ENCODE measurements at regions not wholly inside any gene's neighbourhood (a gene's known extent, or its start where the extent isn't known, plus 50 kb on each side); places are given as distances from the start of the nearest gene placed in this dataset.
"Not testable (repeated sequence)": the region's sequence is repeated elsewhere in the genome, so short reads cannot be mapped to it uniquely, and the experiment has no call there.

- DNase-seq, result not testable (repeated sequence)
Observed at GRCh38 chr5:112026879-112027278, 269.9 kb upstream of the NREP start.

DNA sequence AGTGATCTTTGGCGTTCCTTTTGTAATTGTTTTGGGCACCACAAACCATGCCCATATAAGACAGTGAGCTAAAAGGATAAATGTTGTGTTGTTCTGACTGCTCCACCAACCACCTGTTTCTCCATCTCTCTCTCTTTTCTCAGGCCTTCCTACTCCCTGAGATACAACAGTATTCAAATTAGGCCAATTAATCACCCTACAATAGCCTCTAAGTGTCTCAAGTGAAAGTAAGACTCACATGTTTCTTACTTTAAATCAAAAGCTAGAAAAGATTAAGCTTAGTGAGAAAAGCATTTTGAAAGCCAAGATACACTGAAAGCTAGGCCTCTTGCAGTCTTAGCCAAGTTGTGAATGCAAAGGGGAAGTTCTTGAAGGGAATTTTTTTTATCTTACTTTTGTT, 268.8 kb upstream of the NREP start:
- no peak for DNase-seq

DNA sequence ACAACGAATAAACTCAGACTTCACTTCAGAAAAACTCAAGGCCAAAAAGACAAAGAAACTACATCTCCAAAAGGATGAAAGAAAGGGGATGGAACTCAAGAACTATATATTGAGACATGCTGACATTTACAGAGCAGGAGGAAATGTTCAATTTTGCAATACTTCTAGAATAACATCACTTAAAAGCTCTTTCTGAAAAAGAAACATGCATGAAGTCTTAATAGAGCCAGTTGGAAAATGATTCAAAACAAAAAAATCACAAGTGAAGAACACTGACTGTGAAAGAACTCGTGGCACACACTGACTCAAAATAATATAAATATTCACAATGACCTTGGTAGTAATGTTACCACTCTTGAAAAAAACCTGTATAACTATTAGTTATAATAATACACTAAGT, 267.8 kb upstream of the NREP start:
- DNase-seq, result no peak

GRCh38 chr5:112024221-112024620, 267.2 kb upstream of the NREP start:
- DNase-seq, result no peak

GRCh38 chr5:112023766-112024165, 266.8 kb upstream of the NREP start:
- no peak for DNase-seq

- no peak for DNase-seq
Observed at GRCh38 chr5:112018846-112019245, 261.9 kb upstream of the NREP start.

DNA sequence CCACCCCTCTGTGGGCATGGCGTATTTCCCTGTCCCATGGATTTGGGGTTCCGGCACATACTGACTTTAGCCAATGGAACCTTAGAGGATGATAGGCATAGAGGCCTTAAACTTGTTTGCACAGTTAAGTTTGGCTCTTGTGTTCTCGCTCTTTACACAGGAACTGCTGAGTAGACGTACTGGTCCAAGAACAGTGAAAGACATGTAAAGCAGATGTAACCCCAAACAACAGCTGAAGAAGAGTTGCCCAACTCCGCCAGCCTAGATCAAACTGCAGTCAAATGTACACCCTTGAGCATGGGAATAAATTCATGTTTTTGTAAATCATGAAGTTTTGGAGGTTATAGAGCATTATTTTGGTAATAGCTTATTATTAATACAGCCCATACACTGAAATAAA, 260.0 kb upstream of the NREP start:
- DNase-seq, result no peak

- DNase-seq, result no peak
Observed at GRCh38 chr5:112014783-112015395, 257.9 kb upstream of the NREP start.

- no peak for DNase-seq
Observed at GRCh38 chr5:112013660-112014059, 256.7 kb upstream of the NREP start.

- peak in 1 of 51 donors; percentile 2 for DNase-seq
Observed at GRCh38 chr5:112012104-112012503, 255.1 kb upstream of the NREP start.

- DNase-seq, result no peak
Observed at GRCh38 chr5:112010475-112010874, 253.5 kb upstream of the NREP start.

GRCh38 chr5:112006721-112007120, 249.7 kb upstream of the NREP start:
- no peak for DNase-seq

GRCh38 chr5:112005623-112005930, 248.6 kb upstream of the NREP start:
- no peak for DNase-seq

GRCh38 chr5:112004867-112005622, 248.1 kb upstream of the NREP start:
- DNase-seq, result no peak

DNA sequence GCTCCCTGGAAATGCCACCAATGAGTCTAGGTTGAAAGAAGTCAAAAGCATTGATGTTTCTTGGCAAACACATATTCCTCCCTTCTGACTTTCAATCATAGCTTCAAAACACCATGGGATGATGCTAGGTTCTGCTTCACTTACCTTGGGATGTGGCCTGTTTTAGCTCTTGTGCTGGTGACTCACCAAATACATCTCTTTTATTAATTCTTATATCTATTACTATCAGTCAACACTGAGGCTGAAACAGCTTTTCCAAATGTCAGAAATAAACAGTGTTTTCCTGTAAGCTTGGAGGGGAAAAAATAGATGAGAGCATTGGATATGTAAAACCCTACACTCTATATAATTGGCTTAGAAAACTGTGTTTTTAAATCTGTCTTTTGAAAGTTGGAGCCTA, 245.4 kb upstream of the NREP start:
- no peak for DNase-seq

GRCh38 chr5:111999286-111999685, 242.3 kb upstream of the NREP start:
- no peak for DNase-seq

- no peak for DNase-seq
Observed at GRCh38 chr5:111998871-111999270, 241.9 kb upstream of the NREP start.

- DNase-seq, result no peak
Observed at GRCh38 chr5:111997711-111998110, 240.7 kb upstream of the NREP start.

DNA sequence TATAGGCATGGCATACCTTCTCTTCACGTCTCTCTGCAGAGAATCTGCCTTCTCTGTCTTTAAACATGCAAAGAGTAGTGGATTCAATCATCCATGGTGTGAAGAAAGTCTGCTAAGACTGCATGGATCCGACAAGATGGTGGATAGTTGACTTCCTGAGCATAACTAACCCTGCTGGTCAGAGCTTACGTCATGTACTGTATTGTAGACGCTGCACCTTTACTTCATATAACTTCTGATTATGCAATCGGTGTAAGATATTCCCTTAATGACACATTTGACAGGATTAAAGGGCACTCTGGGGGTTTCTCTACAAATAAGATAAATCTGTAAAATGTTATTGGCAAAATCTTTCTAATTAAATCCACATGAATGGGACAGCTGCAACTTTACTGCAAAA, 240.3 kb upstream of the NREP start:
- no peak for DNase-seq

GRCh38 chr5:111996574-111996973, 239.6 kb upstream of the NREP start:
- no peak for DNase-seq

DNA sequence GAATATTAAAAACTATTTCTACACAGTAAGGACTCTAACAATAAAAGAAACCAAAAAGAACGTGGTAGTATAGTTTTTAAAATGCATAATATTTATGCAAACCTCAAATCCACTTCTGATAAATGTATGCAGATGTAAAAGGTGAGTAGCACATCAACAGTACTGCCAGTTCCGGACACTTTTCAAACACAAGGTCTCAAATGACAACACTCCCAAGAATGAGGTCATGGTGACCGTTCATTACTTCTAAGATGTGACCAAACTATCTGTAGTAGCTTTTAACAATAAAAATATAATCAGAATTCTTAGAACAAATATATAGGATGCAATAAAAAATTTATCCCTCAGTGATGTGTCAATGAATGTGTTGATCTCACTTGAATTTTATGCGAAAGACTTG, 238.7 kb upstream of the NREP start:
- DNase-seq, result no peak

DNA sequence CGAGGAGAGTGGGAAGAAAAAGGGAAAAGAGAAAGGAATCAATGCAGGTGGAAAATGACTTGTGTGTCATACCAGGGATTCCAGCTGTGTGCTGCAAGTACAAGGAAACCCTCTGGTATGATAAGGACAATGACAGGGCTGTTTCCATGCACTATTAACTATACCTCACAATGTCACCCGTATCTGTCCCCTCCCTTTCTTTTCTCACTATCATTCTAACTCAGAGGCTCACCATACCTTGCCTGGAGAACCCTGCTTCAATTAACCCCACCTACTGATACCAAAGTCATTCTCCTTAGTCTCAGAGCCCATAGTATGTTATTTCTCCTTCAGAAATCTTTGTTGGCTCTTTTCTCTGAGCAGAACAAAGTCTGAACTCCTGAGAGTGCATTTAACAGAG, 236.2 kb upstream of the NREP start:
- DNase-seq, result no peak

- DNase-seq, result no peak
Observed at GRCh38 chr5:111984044-111984443, 227.1 kb upstream of the NREP start.

GRCh38 chr5:111983459-111983858, 226.5 kb upstream of the NREP start:
- no peak for DNase-seq
